NCI-H510A (cell line): ENCODE measurements at regions not wholly inside any gene's neighbourhood (a gene's known extent, or its start where the extent isn't known, plus 50 kb on each side); places are given as distances from the start of the nearest gene placed in this dataset.

ENCODE experiments used
- DNase-seq: peaks from one replicate; lab custom pipeline; 2025; lab: John Stamatoyannopoulos, UW

DNA sequence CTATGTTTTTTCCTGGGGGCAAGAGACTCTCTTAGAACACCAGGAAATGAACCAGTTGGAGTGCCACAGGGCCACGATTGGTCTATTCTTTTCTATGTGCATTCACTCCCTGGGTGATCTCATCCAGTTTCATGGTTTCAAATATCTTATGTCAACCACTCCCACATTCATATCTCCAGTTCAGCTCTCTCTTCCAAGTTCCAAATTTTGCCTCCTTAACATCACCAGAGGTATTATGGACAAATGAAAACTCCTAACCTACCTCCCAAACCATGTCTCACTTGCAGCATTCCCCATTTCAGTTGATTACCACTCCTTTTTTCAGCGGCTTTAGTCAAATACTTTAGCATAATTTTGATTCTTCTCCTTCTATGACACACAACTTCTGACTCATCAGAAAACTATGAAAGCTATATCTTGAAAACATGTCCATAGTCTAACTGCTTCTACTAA lies 203.1 kb upstream of the SEMA6D start:
- no peak for DNase-seq

DNA sequence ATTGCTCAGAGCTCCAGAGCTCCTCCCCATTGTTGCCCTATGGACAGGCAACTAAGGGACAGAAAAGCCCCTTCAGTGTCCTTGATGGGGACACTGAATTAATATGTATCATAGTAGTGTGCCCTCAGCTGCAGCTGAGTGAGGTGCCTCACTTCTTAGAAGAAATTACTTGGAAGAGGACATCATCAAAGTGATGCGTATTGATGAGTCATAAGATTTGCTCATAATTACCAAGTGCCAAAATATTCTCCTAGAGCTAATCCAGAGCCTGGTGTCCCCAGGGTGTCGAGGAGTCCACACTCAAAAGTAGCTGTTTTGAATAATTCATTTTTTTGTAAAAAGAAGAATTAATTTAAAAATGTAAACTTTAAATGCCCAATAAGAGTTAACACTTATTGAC lies 200.7 kb upstream of the SEMA6D start:
- no peak for DNase-seq

GRCh38 chr15:47516972-47517371 lies 200.3 kb upstream of the SEMA6D start:
- DNase-seq, result no peak

GRCh38 chr15:47517737-47518136 lies 199.6 kb upstream of the SEMA6D start:
- no peak for DNase-seq

DNA sequence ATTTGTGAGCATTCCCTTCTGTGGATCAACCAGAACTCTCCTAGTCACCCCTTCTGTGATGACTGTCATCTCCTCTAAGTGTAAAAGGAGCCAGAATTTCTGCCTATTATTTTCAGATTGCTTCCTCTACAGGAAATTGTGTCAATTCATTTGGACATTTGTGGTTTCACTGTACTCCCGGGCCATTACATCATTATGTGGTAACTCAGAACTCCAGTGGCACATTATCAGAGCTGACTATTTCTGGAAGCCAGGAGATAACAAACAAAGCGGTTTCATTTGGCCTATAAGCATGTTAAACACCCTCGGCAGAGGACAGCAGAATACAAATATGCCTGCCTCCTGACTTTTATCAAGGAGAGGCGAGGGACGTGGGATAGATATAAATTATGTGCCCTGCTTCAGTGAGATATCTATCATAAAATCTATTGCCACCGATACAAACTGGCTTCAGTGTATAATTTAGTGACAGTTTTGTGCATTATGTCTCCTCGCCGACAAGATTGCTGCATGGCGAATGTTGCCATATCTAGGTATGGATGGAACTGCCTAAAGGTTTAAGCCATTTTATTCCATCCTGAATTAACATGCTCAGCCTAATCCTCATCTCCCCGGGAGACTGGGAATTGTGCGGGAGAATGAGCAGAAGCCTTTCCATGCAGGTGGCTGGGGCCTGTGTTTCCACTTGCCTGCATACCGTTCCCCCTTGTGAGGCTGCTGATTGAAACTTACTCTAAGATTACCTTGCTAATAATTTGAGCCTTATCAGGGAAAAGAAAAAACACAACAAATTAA lies 193.4 kb upstream of the SEMA6D start:
- no peak for DNase-seq

DNA sequence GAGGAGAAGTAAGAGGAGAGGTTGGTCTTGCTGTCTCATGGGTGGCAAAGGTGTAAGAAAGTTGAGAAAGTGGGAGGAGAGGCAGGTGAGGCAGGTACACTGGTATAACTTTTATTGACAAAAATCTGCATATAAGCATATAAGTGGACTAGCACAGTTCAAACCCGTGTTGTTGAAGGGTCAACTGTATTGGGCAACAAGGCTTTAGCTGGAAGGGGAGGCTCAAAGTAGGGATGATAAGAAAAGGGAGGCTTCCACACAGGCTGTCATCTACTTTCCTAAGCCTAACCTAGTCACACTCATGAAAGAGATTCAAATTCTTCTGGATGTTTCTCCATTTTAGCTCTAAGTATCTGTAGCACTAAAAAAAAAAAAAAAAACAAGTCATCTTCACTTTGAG lies 188.1 kb upstream of the SEMA6D start:
- DNase-seq, result no peak

DNA sequence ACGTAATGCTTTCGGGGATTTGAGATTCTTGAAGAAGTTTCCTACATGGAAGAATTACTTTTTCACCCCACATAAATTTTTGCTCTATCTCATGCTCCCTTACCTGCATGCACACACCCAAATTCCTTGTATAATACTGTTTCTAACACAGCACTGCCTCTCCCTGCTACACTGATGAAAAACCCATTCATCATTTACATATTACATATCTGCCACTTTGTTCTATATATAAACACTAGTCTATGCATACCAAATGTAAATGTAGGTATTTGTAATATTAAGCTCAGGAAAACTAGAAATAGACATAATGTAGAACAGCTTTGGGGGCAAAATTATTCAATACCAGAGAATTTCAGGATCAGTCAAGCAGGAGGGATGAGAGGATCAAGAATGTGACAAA lies 182.6 kb upstream of the SEMA6D start:
- DNase-seq, result no peak

DNA sequence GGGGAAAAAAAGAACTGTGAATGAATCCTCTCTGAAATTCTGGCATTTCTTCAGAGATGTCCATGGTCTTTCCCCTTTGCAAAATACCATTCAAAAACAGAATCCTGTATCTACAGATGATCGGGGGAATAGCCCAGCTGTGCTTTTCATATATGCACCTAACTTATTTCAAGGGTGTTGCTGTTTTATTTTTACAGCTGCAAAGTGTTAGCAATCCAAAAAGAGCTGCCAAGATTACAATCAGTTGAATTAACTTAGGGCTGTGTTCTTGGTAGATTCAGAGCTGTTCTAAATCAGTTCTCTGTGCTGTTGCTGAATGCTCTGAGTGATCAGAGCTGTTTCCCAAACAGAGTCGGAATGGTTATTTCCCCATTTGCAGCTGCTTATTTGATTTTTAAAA lies 175.7 kb upstream of the SEMA6D start:
- DNase-seq, result no peak

- no peak for DNase-seq
Observed at GRCh38 chr15:47542312-47542989, 174.9 kb upstream of the SEMA6D start.

- DNase-seq, result no peak
Observed at GRCh38 chr15:47548231-47548630, 169.1 kb upstream of the SEMA6D start.

DNA sequence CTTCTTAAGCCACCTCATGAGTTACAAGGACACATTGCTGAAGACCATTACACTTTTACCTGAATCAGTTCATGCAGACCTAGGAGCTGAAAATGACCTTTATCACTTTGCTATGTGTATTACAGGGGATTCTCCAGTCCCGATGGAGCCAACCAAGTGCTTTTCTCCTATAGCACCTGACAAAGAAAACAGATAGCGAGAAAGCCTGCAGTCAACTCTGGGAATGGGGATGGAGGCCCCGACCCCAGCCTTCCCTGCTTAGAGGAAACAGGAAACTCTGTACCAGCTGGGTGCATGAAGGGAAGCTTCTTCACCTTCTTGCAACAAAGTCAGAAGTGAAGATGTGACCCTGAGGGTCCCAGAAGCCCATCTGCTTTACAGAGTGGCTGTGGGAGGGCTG lies 168.3 kb upstream of the SEMA6D start:
- DNase-seq, result no peak

- DNase-seq, result no peak
Observed at GRCh38 chr15:47551079-47551478, 166.2 kb upstream of the SEMA6D start.

DNA sequence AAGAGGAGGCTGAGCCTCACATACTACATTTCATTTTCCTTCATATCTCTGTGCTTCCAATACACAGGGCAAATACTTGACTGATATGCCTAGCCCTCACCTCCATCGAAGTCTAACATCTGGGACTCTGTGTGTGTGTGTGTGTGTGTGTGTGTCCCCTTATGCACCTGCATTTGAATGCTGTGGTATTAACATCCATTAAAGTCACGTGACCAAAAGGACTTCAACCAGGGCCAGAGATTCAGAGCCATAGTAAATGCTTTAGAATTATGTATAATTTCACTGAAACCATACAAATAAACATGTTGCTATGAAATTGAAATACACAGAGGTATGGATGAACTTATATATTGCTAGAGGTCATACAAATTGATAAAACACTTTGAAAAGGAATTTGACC lies 165.8 kb upstream of the SEMA6D start:
- DNase-seq, result no peak

DNA sequence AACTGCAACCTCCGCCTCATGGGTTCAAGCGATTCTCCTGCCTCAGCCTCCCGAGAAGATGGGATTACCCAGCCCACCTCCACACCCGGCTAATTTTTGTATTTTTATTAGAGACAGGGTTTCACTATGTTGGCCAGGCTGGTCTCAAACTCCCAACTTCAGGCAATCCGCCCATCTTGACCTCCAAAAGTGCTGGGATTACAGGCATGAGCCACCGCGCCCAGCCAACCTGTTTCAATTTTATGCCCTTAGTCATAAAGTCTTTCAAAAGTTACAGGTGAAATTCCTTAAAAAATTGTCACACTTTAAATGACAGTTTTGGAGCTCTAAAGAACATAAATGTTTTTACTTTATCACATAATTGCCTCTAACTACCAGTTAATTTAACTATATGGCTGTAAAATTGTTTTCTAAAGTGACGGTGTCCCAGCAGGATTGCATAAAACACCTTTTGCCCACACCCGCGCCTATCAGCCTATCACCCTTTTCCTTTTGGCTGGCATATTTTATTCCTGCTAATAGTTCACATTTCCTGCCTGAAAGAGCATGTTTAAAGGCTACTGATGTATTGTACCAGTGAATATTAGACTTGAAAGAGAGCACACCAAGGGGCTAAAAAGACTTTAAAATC lies 164.2 kb upstream of the SEMA6D start:
- no peak for DNase-seq

- DNase-seq, result no peak
Observed at GRCh38 chr15:47553947-47554346, 163.4 kb upstream of the SEMA6D start.

DNA sequence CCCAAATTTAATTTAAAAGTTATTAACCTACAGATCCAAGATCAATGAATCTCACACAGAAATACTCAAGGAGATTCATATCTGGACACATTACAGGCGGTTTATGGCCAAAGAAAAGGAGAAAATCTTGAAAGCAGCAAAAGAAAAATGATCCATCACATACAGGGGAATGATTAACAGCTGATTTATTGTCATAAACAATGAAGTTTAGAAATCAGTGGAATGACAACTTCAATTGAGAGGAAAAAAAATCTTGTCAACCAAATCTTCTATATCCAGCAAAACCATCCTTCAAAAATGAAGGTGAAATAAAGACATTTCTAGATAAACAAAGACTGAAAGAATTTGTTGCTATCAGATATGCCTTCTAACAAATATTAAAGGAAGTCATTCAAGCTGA lies 156.2 kb upstream of the SEMA6D start:
- DNase-seq, result no peak

DNA sequence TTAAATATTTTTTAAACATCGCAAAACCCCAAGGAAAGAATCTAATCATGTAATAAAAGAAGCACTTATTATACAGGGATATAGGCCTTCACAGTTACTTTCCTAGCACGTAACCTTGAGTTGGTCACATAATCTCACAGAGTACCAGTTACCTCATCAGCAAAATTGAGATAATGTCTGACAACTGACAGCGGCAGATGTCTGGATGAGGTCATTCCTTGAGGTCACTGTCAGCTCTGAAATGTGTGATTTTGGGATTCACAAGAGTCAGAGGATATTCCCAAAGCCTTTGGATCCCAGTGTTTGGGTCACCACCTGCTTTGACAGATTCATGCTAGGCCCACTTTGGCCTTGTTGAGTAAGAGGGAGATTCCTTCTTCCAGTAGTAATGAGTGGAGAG lies 151.4 kb upstream of the SEMA6D start:
- no peak for DNase-seq

DNA sequence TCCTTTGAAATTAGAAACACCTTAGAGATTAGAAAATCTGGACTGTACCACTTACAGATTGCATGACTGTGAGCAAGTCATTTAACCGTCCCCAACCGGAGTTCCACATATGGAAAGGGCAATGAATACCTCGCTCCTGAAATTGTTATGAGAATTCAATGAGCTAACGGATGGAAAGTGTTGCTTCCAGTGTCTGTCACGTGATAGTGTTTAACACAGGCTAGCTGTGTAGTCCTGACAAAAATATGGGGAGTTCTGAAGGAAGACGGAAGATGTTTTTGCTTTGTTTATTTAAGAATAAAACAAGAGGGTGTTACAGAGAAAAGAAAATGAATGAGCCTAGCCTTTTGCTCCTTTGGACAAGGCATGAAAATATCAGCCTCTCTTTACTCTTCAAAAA lies 150.7 kb upstream of the SEMA6D start:
- DNase-seq, result no peak

DNA sequence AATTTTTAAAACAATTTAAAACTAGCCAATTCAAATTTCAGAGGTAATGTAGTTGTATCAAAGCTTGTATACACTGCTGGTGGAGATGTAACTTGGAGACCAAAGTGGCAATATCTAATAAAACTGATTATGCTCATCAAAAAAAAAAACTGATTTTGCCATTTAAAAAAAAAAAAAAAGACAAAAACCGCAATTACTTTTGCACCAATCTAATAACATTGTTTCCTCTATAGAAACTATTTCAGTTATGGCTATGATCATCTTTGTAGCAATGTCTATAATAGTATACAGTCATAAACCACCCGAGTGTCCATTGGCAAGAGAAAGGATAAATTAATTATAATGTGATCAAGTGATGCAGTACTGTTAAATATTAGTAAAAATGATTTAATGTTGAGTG lies 149.3 kb upstream of the SEMA6D start:
- no peak for DNase-seq

GRCh38 chr15:47570044-47570443 lies 147.3 kb upstream of the SEMA6D start:
- no peak for DNase-seq

DNA sequence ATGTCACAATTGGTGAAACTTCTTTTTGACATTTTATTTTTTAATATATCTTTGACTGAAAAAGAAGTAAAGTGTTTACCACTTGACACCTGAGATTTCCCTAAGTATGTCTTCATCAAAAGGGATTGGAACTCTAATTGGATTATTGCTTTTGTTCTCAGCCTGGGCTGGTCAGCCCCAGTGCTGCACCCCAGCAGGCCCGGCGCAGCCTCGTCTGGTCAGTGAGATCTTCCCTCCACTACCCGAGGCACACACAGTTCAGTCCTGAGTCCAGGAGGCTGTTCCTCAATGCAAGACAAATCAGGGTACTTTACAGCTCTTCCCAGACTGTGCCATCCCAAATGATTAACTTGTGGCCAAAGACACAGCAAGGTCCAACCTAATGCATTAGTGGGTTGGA lies 146.9 kb upstream of the SEMA6D start:
- no peak for DNase-seq

DNA sequence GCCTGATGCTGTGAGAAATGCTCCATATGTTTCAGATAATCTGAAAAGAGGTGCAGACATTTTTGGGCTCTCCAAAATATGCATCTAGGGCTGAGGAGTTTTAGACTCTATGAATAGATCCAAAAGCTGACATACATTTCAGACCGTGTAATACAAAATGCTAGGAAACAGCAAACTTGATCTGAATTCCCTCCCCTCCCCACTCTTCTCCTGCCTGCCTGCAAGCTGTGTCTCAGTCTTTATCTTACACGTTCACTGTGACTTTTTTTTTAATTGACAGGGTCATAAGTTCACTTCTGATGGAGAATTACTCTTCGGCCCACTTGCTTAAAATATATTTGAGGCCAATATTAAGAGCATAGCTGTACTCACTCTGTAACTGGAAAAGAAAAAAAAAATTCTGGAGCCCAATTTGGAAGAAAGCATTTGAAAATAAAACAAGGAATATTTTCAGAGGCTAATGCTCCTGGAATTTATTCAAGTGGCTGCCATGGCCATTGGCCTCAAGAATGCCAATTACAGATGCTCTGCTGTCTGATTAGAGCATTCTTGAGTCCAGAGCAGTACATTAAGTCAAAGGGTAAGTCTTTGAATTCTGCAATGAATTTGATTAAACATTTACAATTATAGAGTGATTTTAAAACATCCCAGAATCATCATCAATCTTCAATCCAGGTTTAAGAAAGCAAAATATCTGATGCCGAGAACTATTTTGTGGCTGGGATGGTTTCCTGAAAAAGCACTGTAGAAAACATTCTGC lies 146.2 kb upstream of the SEMA6D start:
- no peak for DNase-seq

DNA sequence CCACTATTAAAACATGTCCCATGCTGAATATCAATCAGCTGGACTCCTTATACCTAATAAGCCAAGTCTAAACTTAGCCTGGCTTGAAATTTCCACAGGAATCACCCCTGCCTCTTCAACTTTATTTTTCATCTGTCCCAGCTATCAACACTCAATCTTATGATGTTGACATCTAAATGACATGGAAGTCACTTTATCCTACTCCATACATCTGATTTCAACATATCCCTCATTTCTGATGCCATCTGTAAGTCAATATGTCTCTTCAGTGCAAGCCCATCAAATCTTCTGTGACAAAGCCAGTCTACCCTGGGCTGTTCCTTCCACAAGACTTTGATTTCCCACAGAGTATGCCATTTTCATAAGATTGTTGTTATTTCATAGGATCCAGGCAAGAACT lies 143.6 kb upstream of the SEMA6D start:
- no peak for DNase-seq
